SK-N-MC (cell line): ENCODE measurements at regions not wholly inside any gene's neighbourhood (a gene's known extent, or its start where the extent isn't known, plus 50 kb on each side); places are given as distances from the start of the nearest gene placed in this dataset.

ENCODE experiments used
- EZH2 ChIP-seq: fragments of 200-600 bp; sonication (generic); IDR thresholded peaks from one replicate; pipeline ENCODE4 v1.6.1; 2017; ENCODE audit warnings: antibody characterized with exemption
- POLR2AphosphoS5 ChIP-seq: IDR thresholded peaks from 2 replicates; pipeline ENCODE4 v1.6.1; 2012; ENCODE audit warnings: mild to moderate bottlenecking, low read depth, low read length, borderline replicate concordance

DNA sequence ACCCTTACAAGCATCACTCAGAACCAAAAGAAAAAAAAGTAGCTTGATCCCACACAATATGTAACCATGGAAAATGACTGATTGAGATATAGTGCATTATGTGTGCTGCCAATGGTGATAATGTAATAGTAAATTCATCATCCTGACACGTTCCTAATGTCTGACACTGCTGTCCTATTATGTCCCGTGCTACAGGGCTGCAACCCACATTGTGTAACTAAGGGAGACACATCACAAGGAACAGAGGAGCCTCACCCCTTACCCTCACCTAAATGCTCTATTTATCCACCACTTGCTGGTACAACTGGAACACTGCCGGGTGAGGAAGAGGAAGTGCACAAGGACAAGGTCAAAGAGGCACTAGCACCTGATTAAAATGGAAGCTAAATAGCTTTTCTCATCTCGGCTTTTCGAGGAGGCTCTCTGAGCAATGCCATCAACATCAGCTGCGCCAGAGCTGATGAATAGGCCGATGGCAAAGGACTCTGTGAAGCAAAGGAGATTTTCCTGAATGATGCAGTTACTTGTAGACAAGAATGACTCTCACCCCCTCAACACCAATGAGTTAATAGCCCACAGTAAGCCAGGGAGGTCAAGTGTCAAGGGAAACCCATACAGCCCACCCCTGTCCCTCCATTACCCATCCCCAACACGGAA lies 181.6 kb downstream of the HNRNPD start:
- TF ChIP-seq POLR2AphosphoS5 (no peak), EZH2 (no peak)
